Upper lobe of right lung (tissue), 1 donor: ENCODE measurements at regions not wholly inside any gene's neighbourhood (a gene's known extent, or its start where the extent isn't known, plus 50 kb on each side); places are given as distances from the start of the nearest gene placed in this dataset.

Source experiments
- ATAC-seq: fragments of 200-7000 bp; cut with Tn5 transposase; one replicate; pipeline ENCODE4 v1.9.1; 2020; ENCODE audit warnings: mild to moderate bottlenecking, moderate library complexity
- DNase-seq: peaks from one replicate; pipeline ENCODE4 v3.0.0-alpha.2; 2020
- H3K27ac ChIP-seq: fragments of 200-600 bp; one replicate; pipeline ENCODE4 v1.8.0; 2022
- H3K27me3 ChIP-seq: fragments of 200-600 bp; one replicate; pipeline ENCODE4 v1.8.0; 2022; ENCODE audit warnings: mild to moderate bottlenecking
- H3K36me3 ChIP-seq: fragments of 200-600 bp; one replicate; pipeline ENCODE4 v1.8.0; 2022
- H3K4me1 ChIP-seq: fragments of 200-600 bp; one replicate; pipeline ENCODE4 v1.8.0; 2022
- H3K4me3 ChIP-seq: fragments of 200-600 bp; one replicate; pipeline ENCODE4 v1.8.0; 2022; ENCODE audit warnings: mild to moderate bottlenecking
- H3K9me3 ChIP-seq: fragments of 200-600 bp; one replicate; pipeline ENCODE4 v1.8.0; 2022
- intact Hi-C: fragments of 100-400 bp; cut with DNase I; formaldehyde crosslinking; loops from one replicate; pipeline ENCODE4 v1.11.0; 2022
- TF ChIP-seq, protein P1 (sequence below): fragments of 200-600 bp; IDR thresholded peaks from one replicate; pipeline ENCODE4 v1.8.0; 2022; ENCODE audit warnings: antibody characterized with exemption
- donor health status: DM: no; HTN: yes; CAD: no; lungs with severe emphysema.

DNA sequence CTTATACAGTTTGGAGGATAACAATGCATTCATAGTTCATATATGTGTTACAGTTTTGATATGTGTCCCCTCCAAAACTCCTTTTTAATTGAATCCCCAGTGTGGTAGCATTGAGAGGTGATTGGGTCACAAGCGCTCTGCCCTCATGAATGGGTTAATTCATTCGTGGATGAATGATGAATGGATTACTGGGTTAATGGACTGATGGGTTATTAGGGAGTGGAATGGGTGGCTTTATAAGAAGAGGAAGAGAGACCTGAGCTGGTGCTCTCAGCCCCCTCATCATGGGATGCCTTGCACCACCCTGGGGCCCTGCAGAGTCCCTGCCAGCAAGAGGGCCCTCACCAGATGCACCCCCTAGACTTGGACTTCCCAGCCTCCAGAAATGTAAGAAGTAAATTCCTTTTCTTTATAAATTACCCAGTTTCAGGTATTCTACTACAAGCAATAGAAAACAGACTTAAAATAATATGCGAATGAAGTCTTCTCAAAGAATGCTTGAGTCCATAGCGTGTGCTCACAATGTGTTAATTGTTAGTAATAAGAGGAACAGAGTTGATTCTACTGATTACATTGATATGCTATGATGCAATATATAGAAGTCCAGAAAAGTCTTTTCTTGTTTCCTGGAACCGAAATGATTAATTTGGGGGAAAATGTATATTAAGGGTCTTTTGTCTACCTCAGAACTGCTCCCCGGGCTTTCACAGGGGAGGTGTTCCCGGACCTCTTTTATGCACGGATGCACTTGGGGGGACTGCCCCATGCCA lies 190.2 kb downstream of the ERCC6L2 start:
- TF ChIP-seq, protein P1, sequence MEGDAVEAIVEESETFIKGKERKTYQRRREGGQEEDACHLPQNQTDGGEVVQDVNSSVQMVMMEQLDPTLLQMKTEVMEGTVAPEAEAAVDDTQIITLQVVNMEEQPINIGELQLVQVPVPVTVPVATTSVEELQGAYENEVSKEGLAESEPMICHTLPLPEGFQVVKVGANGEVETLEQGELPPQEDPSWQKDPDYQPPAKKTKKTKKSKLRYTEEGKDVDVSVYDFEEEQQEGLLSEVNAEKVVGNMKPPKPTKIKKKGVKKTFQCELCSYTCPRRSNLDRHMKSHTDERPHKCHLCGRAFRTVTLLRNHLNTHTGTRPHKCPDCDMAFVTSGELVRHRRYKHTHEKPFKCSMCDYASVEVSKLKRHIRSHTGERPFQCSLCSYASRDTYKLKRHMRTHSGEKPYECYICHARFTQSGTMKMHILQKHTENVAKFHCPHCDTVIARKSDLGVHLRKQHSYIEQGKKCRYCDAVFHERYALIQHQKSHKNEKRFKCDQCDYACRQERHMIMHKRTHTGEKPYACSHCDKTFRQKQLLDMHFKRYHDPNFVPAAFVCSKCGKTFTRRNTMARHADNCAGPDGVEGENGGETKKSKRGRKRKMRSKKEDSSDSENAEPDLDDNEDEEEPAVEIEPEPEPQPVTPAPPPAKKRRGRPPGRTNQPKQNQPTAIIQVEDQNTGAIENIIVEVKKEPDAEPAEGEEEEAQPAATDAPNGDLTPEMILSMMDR: no peak
- Histone ChIP-seq H3K9me3 (no peaks in the 10 kb centered on the region), H3K36me3 (no peaks in the 10 kb centered on the region), H3K4me1 (peaks cover 8% of the 10 kb centered on the region), H3K4me3 (no peak overlapping the region), H3K27ac (no peak overlapping the region), H3K27me3 (no peaks in the 10 kb centered on the region)
- ATAC-seq: no peak
- DNase-seq: no peak
- intact Hi-C loops: no loop called here

DNA sequence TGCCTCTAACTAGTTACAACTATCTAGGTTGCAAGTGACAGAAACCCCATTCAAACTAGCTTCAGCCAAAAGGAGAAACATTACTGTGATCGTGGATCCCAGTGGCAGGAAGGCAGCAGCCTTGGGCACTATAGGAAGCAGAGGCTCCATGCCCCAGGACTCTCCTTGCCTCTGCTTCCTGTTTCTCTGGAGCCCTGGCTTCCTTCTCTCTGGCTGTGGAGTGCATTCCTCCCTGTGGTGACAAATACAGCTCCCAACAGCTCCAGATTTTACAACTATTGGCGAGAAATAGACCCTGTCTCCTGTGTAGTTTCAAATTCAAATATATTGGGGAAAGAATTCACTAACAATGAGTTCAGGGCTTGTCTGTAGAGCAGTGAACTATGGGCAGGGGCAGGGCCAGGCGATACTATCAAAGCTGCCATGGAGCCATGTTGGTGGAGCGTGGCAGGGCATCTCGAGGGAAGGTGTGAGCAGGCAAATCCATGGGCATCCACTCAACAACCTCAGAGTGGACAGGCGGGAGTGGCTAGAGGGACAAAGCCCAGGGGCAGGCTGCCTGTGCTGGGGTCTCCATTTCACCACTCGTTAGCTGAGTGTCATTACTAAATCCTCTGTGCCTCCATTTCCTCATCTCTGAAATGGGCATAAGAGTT lies 189.5 kb downstream of the ERCC6L2 start:
- Histone ChIP-seq H3K36me3 (no peaks in the 10 kb centered on the region), H3K4me1 (peaks cover 8% of the 10 kb centered on the region), H3K9me3 (no peaks in the 10 kb centered on the region), H3K27me3 (no peaks in the 10 kb centered on the region), H3K27ac (no peak overlapping the region), H3K4me3 (no peak overlapping the region)
- intact Hi-C loops: no loop called here
- DNase-seq: no peak
- ATAC-seq: no peak
- TF ChIP-seq, protein P1: no peak

DNA sequence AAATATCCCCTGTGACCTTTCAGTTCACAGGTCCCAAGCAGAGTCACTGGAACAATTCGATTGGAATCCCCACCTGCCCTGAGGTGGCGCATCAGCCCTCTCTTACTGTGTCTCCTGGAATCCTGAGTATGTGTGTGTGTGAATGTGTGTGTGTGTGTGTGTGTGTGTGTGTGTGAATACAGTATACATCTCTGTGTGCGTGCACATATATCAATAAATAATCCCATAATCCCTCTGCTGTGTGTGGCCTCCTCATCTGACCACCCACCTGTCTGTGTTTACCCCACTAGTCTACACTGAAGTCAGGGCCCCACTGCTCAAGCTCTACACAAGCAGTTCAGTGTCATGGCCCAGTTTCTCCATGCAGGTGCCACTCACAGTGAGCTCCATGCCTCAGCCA lies 187.4 kb downstream of the ERCC6L2 start:
- Histone ChIP-seq H3K27me3 (no peaks in the 10 kb centered on the region), H3K36me3 (no peaks in the 10 kb centered on the region), H3K4me3 (no peak overlapping the region), H3K9me3 (no peaks in the 10 kb centered on the region), H3K4me1 (peaks cover 8% of the 10 kb centered on the region), H3K27ac (no peak overlapping the region)
- DNase-seq (no peak), ATAC-seq (no peak)
- intact Hi-C loops: no loop called here
- TF ChIP-seq, protein P1: no peak

DNA sequence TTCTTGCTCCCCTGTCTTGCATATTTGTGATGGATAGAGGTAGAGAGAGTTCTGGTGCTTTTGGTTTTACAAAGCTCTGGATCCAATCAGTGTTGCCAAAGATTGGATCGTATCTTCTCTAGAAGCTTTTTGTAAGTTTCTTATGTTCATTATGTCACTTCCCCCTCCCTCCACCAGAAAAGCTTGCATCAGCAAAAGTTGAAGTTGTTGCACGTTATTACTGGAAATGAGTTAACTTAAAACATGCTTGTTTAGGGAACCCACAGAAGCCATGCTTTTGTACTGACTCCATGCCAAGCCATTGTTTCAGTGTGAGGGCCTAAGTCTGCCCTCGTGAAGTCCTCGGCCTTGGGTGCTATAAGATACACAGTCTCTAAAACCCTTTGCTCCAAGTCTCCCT lies 186.5 kb downstream of the ERCC6L2 start:
- H3K9me3 ChIP-seq: no peaks in the 10 kb centered on the region
- ATAC-seq (no peak), DNase-seq (no peak)
- TF ChIP-seq, protein P1: no peak
- no peak overlapping the region for H3K4me3 ChIP-seq
- intact Hi-C loops: no loop called here
- peaks cover 8% of the 10 kb centered on the region for H3K4me1 ChIP-seq
- peak overlapping the region; percentile 58 for H3K27ac ChIP-seq
- no peaks in the 10 kb centered on the region for H3K36me3 ChIP-seq
- no peaks in the 10 kb centered on the region for H3K27me3 ChIP-seq

DNA sequence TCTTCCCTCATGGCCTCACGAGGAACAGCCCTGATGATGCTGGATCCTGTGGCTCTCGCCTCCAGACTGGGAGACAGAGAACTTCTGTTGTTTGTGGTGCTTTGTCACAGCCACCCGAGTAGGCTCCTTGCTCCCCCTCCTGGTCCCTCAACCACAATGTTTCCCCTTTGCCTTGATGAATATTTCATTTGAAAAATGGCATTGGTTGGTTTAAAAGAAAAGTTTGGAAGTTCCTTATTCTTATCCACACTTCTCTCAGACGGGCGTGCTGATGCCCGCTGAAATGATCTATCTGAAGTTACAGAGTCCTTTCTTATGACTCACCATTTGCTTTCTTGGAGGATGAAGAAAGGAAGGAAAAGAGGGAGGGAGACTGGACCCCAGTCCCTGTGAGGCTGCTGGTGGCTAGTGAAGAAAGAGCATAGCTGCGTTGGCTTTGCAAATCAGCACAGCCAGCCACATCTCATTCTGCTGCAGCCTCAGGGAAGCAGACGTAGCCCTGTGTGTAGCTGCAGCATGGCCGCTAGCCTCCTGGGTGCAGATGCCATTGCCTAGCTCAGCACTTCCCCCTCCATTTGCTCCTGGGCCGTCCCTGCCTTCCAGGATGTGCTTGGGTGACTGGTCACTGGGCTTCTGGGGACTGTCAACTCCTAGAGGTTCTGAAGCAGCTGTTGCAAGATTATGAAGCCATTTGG lies 185.9 kb downstream of the ERCC6L2 start:
- TF ChIP-seq, protein P1: peak; percentile 52
- Histone ChIP-seq H3K27ac (peak overlapping the region; percentile 58), H3K27me3 (no peaks in the 10 kb centered on the region), H3K9me3 (no peaks in the 10 kb centered on the region), H3K36me3 (no peaks in the 10 kb centered on the region), H3K4me3 (no peak overlapping the region), H3K4me1 (peaks cover 8% of the 10 kb centered on the region)
- intact Hi-C loops: no loop called here
- ATAC-seq: peak; percentile 78
- no peak for DNase-seq
